A549 (cell line): ENCODE measurements at regions not wholly inside any gene's neighbourhood (a gene's known extent, or its start where the extent isn't known, plus 50 kb on each side); places are given as distances from the start of the nearest gene placed in this dataset.

Source experiments
- CTCF ChIP-seq: fragments of >200 bp; sonication (Bioruptor Twin); formaldehyde crosslinking; IDR thresholded peaks from 3 replicates; pipeline ENCODE4 v1.5.1; 2016
- HDAC2 ChIP-seq: fragments of 200-600 bp; sonication (generic); IDR thresholded peaks from 2 replicates; pipeline ENCODE4 v1.6.1; 2016
- REST ChIP-seq: fragments of 200-600 bp; sonication (generic); IDR thresholded peaks from 2 replicates; pipeline ENCODE4 v1.6.1; 2016; ENCODE audit warnings: antibody characterized with exemption, mild to moderate bottlenecking, moderate library complexity
- RFX5 ChIP-seq: fragments of 450-650 bp; IDR thresholded peaks from 2 replicates; pipeline ENCODE4 v1.7.1; 2014; ENCODE audit warnings: antibody characterized with exemption, mild to moderate bottlenecking, moderate library complexity
- SMC3 ChIP-seq: fragments of >200 bp; sonication (Bioruptor Twin); formaldehyde crosslinking; IDR thresholded peaks from 3 replicates; pipeline ENCODE4 v1.6.1; 2018; ENCODE audit warnings: inconsistent platforms

- TF ChIP-seq CTCF (no peak), RFX5 (no peak), HDAC2 (no peak), SMC3 (no peak), REST (no peak)
Measured at GRCh38 chr13:74796157-74796556, 662.0 kb upstream of the KLF12 start.
